Mesendoderm (in vitro differentiated cells): ENCODE measurements at regions not wholly inside any gene's neighbourhood (a gene's known extent, or its start where the extent isn't known, plus 50 kb on each side); places are given as distances from the start of the nearest gene placed in this dataset.
"Not testable (repeated sequence)": the region's sequence is repeated elsewhere in the genome, so short reads cannot be mapped to it uniquely, and the experiment has no call there.

Experiments used
- DNase-seq: peaks from one replicate; pipeline ENCODE4 v3.0.0; 2013
- H2AK5ac ChIP-seq: 2 replicates; pipeline ENCODE4 v1.6.1; 2013; ENCODE audit warnings: low read length, inconsistent platforms
- H2BK120ac ChIP-seq: 2 replicates; pipeline ENCODE4 v1.6.1; 2013; ENCODE audit warnings: low read depth, mild to moderate bottlenecking, low read length, moderate library complexity, mixed read lengths
- H2BK15ac ChIP-seq: replicated peaks from 2 replicates; pipeline ENCODE4 v1.6.1; 2013; ENCODE audit warnings: low read depth, mild to moderate bottlenecking, moderate library complexity
- H2BK5ac ChIP-seq: 2 replicates; pipeline ENCODE4 v1.6.1; 2013; ENCODE audit warnings: low read length, inconsistent platforms
- H3K18ac ChIP-seq: 2 replicates; pipeline ENCODE4 v1.6.1; 2013; ENCODE audit warnings: mild to moderate bottlenecking, low read length, mixed read lengths
- H3K23ac ChIP-seq: one replicate; pipeline ENCODE4 v1.6.1; 2013; ENCODE audit warnings: low read length
- H3K27ac ChIP-seq: 2 replicates; pipeline ENCODE4 v1.5.1; 2013; ENCODE audit warnings: low read depth, mild to moderate bottlenecking, inconsistent platforms, low read length, moderate library complexity
- H3K27me3 ChIP-seq: 2 replicates; pipeline ENCODE4 v1.6.1; 2013; ENCODE audit warnings: low read length, control low read depth, mild to moderate bottlenecking, inconsistent platforms; ENCODE audit not compliant: insufficient read depth, poor library complexity
- H3K36me3 ChIP-seq: 2 replicates; pipeline ENCODE4 v1.6.1; 2013; ENCODE audit warnings: low read length, inconsistent platforms; ENCODE audit not compliant: control insufficient read depth, insufficient read depth
- H3K4ac ChIP-seq: one replicate; pipeline ENCODE4 v1.6.1; 2013; ENCODE audit warnings: low read depth, mild to moderate bottlenecking, low read length, moderate library complexity
- H3K4me1 ChIP-seq: 2 replicates; pipeline ENCODE4 v1.6.1; 2013; ENCODE audit warnings: low read depth, low read length, inconsistent platforms; ENCODE audit not compliant: control insufficient read depth
- H3K4me2 ChIP-seq: 2 replicates; pipeline ENCODE4 v1.6.1; 2013; ENCODE audit warnings: low read length
- H3K4me3 ChIP-seq: 2 replicates; pipeline ENCODE4 v1.5.1; 2013; ENCODE audit warnings: mild to moderate bottlenecking, low read length
- H3K56ac ChIP-seq: one replicate; pipeline ENCODE4 v1.6.1; 2013; ENCODE audit warnings: low read length
- H3K79me1 ChIP-seq: 2 replicates; pipeline ENCODE4 v1.6.1; 2013; ENCODE audit warnings: low read length, inconsistent platforms
- H3K79me2 ChIP-seq: 2 replicates; pipeline ENCODE4 v1.6.1; 2013; ENCODE audit warnings: mild to moderate bottlenecking, low read length; ENCODE audit not compliant: control insufficient read depth, insufficient read depth
- H3K9ac ChIP-seq: 2 replicates; pipeline ENCODE4 v1.6.1; 2013; ENCODE audit warnings: low read length, inconsistent platforms
- H4K5ac ChIP-seq: one replicate; pipeline ENCODE4 v1.6.1; 2013; ENCODE audit warnings: low read length
- H4K8ac ChIP-seq: one replicate; pipeline ENCODE4 v1.6.1; 2013; ENCODE audit warnings: low read depth, mild to moderate bottlenecking, control low read depth, low read length, moderate library complexity
- WGBS: extraction: QIAGEN DNeasy Blood & Tissue Kit; methylation state at CpG from one replicate; pipeline ENCODE4 v1.1.7; 2013; ENCODE audit warnings: low lambda C conversion rate, missing lambda C conversion rate; ENCODE audit not compliant: insufficient coverage; ENCODE audit errors: extremely low coverage; 5-methylcytosine and 5-hydroxymethylcytosine counted together

DNA sequence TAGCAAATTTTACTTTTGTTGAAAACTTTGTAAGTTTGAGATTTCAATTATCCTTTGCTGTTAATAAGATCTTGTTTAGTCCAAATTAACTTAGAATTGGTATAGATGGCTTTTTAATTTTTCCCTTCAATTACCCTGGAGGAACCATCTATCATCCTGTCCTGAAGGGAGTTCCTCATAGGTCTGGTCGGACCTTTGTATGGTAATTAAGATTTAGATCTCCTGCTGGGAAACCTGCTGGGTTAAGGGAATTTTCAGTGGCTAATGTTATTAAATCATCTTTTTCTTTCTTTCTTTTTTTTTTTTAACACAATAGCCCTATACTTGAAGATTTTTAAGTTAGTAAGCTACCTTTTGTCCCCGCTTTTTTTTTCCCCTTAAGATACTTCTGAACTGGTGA, 63.0 kb upstream of the PRMT8 start:
- H3K79me2 ChIP-seq = no peaks in the 10 kb centered on the region
- H2BK15ac ChIP-seq = no peak overlapping the region
- H3K9ac ChIP-seq = no peak overlapping the region
- no peak overlapping the region for H3K27ac ChIP-seq
- no CpG with 5 or more reads among the region's 2 CpGs for WGBS
- H3K27me3 ChIP-seq = no peaks in the 10 kb centered on the region
- H3K4me2 ChIP-seq = no peak overlapping the region
- H3K56ac ChIP-seq = no peak overlapping the region
- no peak overlapping the region for H2BK120ac ChIP-seq
- no peak overlapping the region for H3K18ac ChIP-seq
- H3K79me1 ChIP-seq = no peaks in the 10 kb centered on the region
- no peak overlapping the region for H3K4me3 ChIP-seq
- H4K5ac ChIP-seq = no peak overlapping the region
- no peak overlapping the region for H3K23ac ChIP-seq
- no peak overlapping the region for H2BK5ac ChIP-seq
- peak; percentile 70 for DNase-seq
- H3K4ac ChIP-seq = no peak overlapping the region
- peaks cover 7% of the 10 kb centered on the region for H3K4me1 ChIP-seq
- H4K8ac ChIP-seq = no peak overlapping the region
- H3K36me3 ChIP-seq = no peaks in the 10 kb centered on the region
- H2AK5ac ChIP-seq = no peak overlapping the region

DNA sequence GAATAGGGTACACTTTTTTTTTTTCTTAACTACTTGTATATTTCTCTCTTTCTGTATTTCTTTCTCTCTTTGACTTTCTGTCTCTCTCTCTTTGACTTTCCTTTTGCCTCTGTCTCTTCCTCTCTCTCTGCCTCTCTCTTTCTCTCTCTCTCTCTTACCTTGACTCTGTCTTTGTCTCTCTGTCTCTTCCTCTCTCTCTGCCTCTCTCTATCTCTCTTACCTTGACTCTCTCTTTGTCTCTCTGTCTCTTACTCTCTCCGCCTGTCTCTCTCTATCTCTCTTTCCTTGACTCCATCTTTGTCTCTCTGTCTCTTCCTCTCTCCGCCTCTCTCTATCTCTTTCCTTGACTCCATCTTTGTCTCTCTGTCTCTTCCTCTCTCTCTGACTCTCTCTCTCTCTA, 62.4 kb upstream of the PRMT8 start:
- H3K79me1 ChIP-seq = no peaks in the 10 kb centered on the region
- H3K18ac ChIP-seq = no peak overlapping the region
- H3K79me2 ChIP-seq = no peaks in the 10 kb centered on the region
- no peak overlapping the region for H3K4me3 ChIP-seq
- no peaks in the 10 kb centered on the region for H3K36me3 ChIP-seq
- no peak overlapping the region for H2AK5ac ChIP-seq
- H2BK15ac ChIP-seq = no peak overlapping the region
- no peak for DNase-seq
- H2BK5ac ChIP-seq = no peak overlapping the region
- no CpG with 5 or more reads among the region's 2 CpGs for WGBS
- no peak overlapping the region for H4K8ac ChIP-seq
- no peak overlapping the region for H3K23ac ChIP-seq
- H4K5ac ChIP-seq = no peak overlapping the region
- H3K27me3 ChIP-seq = no peaks in the 10 kb centered on the region
- H3K4me1 ChIP-seq = peaks cover 9% of the 10 kb centered on the region
- H2BK120ac ChIP-seq = no peak overlapping the region
- H3K4ac ChIP-seq = no peak overlapping the region
- H3K56ac ChIP-seq = peak overlapping the region; percentile 56
- H3K4me2 ChIP-seq = no peak overlapping the region
- H3K27ac ChIP-seq = no peak overlapping the region
- no peak overlapping the region for H3K9ac ChIP-seq

GRCh38 chr12:3429523-3429922, 61.5 kb upstream of the PRMT8 start:
- H3K27ac ChIP-seq, H2AK5ac ChIP-seq, H3K79me2 ChIP-seq, H2BK15ac ChIP-seq, H3K56ac ChIP-seq, H3K4me1 ChIP-seq, H3K4me2 ChIP-seq, DNase-seq, H4K5ac ChIP-seq, H3K23ac ChIP-seq, H2BK5ac ChIP-seq, H3K27me3 ChIP-seq, H3K36me3 ChIP-seq, H3K9ac ChIP-seq, H2BK120ac ChIP-seq, H3K4me3 ChIP-seq, H3K4ac ChIP-seq, H3K79me1 ChIP-seq, H4K8ac ChIP-seq, H3K18ac ChIP-seq: not testable (repeated sequence)
- WGBS = no CpG with 5 or more reads among the region's 5 CpGs

GRCh38 chr12:3431686-3432085, 59.3 kb upstream of the PRMT8 start:
- Histone ChIP-seq H3K4ac (no peak overlapping the region), H2AK5ac (no peak overlapping the region), H3K23ac (no peak overlapping the region), H3K79me2 (no peaks in the 10 kb centered on the region), H3K56ac (no peak overlapping the region), H4K8ac (no peak overlapping the region), H3K79me1 (no peaks in the 10 kb centered on the region), H2BK5ac (no peak overlapping the region), H2BK15ac (no peak overlapping the region), H3K4me1 (peaks cover 9% of the 10 kb centered on the region), H3K27me3 (no peaks in the 10 kb centered on the region), H3K18ac (no peak overlapping the region), H4K5ac (no peak overlapping the region), H3K4me3 (no peak overlapping the region), H3K36me3 (no peaks in the 10 kb centered on the region), H3K4me2 (no peak overlapping the region), H2BK120ac (no peak overlapping the region), H3K9ac (no peak overlapping the region), H3K27ac (no peak overlapping the region)
- no peak for DNase-seq
- no CpG with 5 or more reads among the region's 4 CpGs for WGBS

GRCh38 chr12:3432176-3432742, 58.7 kb upstream of the PRMT8 start:
- H3K27ac ChIP-seq = no peak overlapping the region
- H2BK5ac ChIP-seq = no peak overlapping the region
- H2BK120ac ChIP-seq = no peak overlapping the region
- no peak overlapping the region for H2BK15ac ChIP-seq
- no peaks in the 10 kb centered on the region for H3K27me3 ChIP-seq
- no peak overlapping the region for H3K4me3 ChIP-seq
- no peaks in the 10 kb centered on the region for H3K36me3 ChIP-seq
- no peak overlapping the region for H4K5ac ChIP-seq
- WGBS = no CpG with 5 or more reads among the region's 7 CpGs
- no peaks in the 10 kb centered on the region for H3K79me1 ChIP-seq
- no peak overlapping the region for H3K4ac ChIP-seq
- H3K9ac ChIP-seq = no peak overlapping the region
- peak; percentile 79 for DNase-seq
- H3K18ac ChIP-seq = no peak overlapping the region
- H4K8ac ChIP-seq = no peak overlapping the region
- H3K23ac ChIP-seq = no peak overlapping the region
- no peak overlapping the region for H3K4me2 ChIP-seq
- no peak overlapping the region for H2AK5ac ChIP-seq
- peak overlapping the region; percentile 42 for H3K56ac ChIP-seq
- peaks cover 9% of the 10 kb centered on the region for H3K4me1 ChIP-seq
- H3K79me2 ChIP-seq = no peaks in the 10 kb centered on the region

- H4K5ac ChIP-seq = no peak overlapping the region
- H2BK5ac ChIP-seq = no peak overlapping the region
- WGBS = no CpG with 5 or more reads among the region's 4 CpGs
- H2BK15ac ChIP-seq = no peak overlapping the region
- H3K27ac ChIP-seq = no peak overlapping the region
- no peak overlapping the region for H2AK5ac ChIP-seq
- no peak overlapping the region for H3K4me3 ChIP-seq
- no peaks in the 10 kb centered on the region for H3K27me3 ChIP-seq
- DNase-seq = peak; percentile 40
- H3K79me2 ChIP-seq = no peaks in the 10 kb centered on the region
- no peaks in the 10 kb centered on the region for H3K36me3 ChIP-seq
- H3K4me1 ChIP-seq = peaks cover 9% of the 10 kb centered on the region
- no peaks in the 10 kb centered on the region for H3K79me1 ChIP-seq
- H3K23ac ChIP-seq = no peak overlapping the region
- H3K18ac ChIP-seq = no peak overlapping the region
- no peak overlapping the region for H4K8ac ChIP-seq
- H3K9ac ChIP-seq = no peak overlapping the region
- no peak overlapping the region for H3K4me2 ChIP-seq
- H3K56ac ChIP-seq = no peak overlapping the region
- H2BK120ac ChIP-seq = no peak overlapping the region
- no peak overlapping the region for H3K4ac ChIP-seq
These were observed 58.1 kb upstream of the PRMT8 start for GRCh38 chr12:3432868-3433267.
